NCI-H1092 (cell line): ENCODE measurements at regions not wholly inside any gene's neighbourhood (a gene's known extent, or its start where the extent isn't known, plus 50 kb on each side); places are given as distances from the start of the nearest gene placed in this dataset.

Experiments
- DNase-seq: peaks from one replicate; lab custom pipeline; 2025; lab: John Stamatoyannopoulos, UW

GRCh38 chr13:58048670-58049069 is 417.1 kb downstream of the PCDH17 start:
- no peak for DNase-seq

DNA sequence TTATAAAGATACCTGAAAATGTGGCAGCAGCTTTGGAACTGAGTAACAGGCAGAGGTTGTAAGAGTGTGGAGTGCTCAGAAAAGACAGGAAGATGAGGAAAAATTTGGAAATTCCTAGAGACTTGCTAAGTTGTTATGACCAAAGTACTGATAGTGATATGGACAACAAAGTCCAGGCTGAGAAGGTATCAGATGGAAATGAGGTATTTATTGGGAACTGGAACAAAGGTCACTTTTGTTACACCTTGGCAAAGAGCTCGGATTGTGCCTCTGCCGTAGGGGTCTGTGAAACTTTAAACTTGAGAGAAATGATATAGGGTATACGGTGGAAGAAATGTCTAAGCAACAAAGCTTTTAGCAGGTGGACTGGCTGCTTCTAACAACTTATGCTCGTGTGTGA is 419.9 kb downstream of the PCDH17 start:
- no peak for DNase-seq

- DNase-seq = no peak
These were observed 420.3 kb downstream of the PCDH17 start for GRCh38 chr13:58051807-58052375.

- no peak for DNase-seq
These were observed 424.9 kb downstream of the PCDH17 start for GRCh38 chr13:58056426-58056825.

GRCh38 chr13:58059624-58060023 is 428.1 kb downstream of the PCDH17 start:
- DNase-seq = no peak

DNA sequence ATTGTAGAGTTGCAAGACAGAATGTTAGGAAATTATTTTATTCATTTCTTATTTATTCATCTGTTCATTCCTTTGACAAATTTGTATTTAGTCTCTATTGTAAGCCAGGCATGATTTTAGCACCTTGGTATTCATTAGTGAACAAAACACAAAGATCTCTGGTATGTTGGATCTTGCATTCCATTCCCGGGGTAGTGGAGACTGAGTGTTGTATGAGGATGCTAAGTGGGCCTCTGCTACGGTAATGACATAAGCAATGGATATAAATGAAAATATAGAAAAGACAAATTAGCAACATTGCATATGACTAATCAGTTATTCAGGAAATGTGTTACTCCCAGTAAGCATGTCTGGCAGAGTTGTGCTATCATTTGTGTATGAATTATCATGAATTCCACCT is 449.3 kb downstream of the PCDH17 start:
- DNase-seq = no peak

DNA sequence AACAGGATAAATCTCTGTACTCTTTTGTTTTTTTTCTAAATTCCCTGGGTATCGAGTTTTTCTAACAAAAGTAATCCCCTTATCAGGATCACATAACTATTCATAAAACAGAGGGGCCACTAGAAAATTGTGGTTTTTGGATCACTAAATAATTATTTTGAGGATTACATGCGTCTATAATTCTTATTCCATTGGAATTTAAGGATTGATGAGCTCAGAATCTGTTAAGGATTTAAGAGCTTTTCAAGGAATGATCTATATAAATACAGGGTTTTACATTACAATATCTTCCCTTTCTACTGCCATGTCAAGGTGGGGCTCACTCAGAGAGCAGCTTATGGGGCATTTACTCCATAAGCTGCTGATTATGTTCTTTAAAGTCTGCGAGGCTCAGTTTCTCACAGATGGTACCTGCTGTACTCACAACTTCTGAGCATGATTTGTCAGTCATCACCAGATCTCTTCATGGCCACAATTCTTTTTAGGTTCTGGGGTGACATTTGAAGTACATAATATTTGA is 449.8 kb downstream of the PCDH17 start:
- DNase-seq = no peak

- no peak for DNase-seq
These were observed 451.5 kb downstream of the PCDH17 start for GRCh38 chr13:58083064-58083463.

GRCh38 chr13:58085274-58085673 is 453.7 kb downstream of the PCDH17 start:
- DNase-seq = no peak

- no peak for DNase-seq
These were observed 454.3 kb downstream of the PCDH17 start for GRCh38 chr13:58085819-58086218.

- DNase-seq = no peak
These were observed 456.0 kb downstream of the PCDH17 start for GRCh38 chr13:58087566-58087965.

DNA sequence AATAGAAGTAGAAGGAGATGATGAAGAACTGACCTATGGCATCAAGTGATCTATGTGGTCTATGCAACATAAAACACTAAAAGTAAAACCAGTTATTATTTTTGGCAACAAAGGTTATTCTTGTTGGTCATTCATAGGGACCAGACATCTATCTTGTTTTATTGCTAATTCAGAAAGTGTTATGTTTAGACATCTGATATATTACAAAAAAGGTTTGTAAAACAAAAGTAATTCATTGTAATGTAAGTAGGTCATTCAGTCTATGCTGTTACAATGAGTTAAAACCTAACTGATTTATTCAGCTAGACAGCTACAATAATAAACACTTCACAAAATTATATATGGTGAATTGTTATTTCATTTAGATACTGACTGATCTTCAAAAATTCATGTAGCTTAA is 461.9 kb downstream of the PCDH17 start:
- no peak for DNase-seq

DNA sequence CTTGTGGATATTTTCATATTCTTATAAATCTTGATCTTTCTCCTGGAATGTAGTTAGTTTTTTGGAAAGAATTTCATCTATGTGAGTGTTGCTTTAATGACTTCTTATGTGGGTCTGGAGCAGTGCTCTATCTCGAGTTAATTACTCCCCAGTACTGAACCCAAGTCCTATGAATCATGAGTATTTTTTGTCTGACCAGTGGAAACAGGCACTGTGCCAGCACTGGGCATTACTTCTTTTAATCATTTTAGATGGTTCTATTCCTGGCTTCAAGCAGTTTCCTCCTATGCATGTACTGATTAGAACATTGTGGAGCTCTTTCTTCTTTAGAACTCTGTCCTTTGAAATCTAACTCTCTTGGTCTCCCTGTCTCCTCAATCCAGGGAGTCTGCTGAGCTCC is 466.3 kb downstream of the PCDH17 start:
- DNase-seq = no peak

- DNase-seq = no peak
These were observed 487.8 kb downstream of the PCDH17 start for GRCh38 chr13:58119351-58119750.

DNA sequence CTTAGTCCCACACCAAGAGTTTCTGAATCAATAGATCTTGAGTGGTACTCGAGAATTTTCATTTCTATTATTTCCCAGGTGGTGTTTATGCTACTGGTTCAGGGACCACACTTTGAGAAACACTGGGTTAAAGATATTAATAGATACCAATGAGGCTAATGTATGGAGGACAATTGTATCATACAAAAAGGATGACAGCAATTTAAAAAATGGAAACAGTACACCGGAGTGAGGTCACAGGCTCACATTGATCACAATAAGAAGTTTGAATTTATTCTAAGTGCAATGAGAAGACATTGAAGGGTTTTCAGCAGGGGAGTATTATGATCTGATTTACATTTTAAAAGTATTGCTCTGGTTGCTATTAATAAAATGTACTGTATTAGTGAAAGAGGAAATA is 488.3 kb downstream of the PCDH17 start:
- DNase-seq = no peak

DNA sequence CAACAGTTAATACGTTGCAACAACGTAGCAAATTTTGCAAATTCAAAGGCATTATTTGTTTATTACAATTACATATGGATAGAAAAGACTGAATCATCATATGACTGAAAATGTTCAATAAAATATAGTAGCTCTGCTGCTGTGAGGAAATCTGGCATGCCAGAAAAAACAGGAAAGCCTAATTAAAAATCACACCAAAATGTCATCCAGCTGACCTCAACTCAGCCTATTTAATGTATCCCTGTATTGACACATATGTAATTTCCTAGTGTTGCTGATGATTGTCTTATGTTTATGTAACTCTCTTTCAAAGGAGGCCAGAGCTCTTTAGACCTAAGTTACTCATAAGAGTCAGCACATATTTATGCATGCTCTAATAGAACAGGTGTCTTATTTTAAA is 495.0 kb downstream of the PCDH17 start:
- DNase-seq = no peak

GRCh38 chr13:58134012-58134411 is 502.5 kb downstream of the PCDH17 start:
- no peak for DNase-seq

- no peak for DNase-seq
These were observed 503.0 kb downstream of the PCDH17 start for GRCh38 chr13:58134525-58134924.

DNA sequence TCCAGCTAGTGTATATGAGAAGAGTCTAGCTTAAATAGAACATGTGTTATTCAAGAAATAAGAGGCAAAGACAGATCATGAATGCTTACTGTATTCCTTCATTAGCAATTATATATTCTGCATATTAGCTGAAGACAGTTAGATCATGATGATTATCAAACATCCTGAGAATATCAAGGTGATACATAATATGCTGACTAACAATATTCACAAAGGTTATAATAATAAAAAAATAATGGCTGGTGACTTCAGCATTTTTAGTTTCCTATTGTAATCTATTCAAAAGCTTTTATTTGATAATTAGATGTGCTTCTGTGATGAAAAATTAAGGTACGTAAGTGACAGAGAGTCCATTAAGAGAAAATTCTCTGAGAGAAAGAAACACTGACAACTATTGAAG is 511.4 kb downstream of the PCDH17 start:
- no peak for DNase-seq

- no peak for DNase-seq
These were observed 513.1 kb downstream of the PCDH17 start for GRCh38 chr13:58144616-58145015.

DNA sequence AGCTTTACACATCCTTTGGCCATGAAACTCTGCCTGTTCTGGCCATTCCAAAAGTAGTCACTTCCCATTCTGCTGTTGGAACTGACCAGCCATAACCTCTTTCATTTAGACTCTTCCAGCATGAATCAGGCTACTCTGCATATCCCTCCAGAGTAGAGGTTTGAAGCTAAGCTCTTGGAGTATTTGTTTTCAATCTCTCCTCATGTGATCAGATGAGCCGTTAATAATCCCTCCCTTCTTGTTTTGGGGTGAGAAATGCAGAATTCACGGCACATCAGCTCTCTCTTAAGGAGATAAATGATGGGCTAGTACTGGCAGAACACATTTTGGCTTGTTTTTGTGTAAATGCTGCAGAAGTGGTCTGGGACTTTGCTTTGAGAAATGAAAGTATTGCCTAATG is 519.9 kb downstream of the PCDH17 start:
- no peak for DNase-seq

DNA sequence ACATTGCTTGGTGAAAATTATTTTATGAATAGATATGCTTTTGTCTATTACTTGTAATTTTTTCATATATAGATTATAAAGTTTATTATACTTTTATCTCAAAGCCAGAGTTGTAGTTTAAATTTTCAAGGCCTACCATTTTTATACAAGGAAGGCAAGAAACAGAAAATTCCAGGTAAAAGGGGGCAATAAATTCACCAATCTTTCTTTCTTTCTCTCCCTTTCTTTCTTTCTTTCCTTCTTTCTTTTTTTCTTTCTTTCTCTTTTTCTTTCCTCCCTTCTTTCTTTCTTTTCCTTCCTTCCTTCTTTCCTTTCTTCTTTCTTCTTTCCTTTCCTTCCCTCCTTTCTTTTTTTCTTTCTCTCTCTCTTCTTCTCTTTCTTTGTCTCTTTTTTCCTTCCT is 529.4 kb downstream of the PCDH17 start:
- no peak for DNase-seq

DNA sequence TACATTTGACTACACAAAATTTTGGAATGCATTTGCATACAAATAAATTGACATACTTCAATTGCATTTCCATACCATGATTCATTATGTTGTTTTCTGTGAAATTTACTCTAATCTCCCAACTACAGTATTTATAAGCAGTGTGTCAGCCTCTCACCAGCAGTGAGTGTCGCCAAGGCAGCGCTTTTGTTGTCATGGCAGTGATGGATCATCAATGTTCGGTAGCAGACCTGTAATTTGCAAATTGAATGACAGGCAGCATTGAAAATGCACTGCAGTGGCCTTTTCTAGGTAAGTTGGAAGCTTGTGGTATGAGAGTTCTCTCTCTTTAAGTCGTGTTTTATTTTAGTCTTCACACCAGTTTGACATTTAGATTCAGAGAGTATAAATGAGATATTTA is 534.1 kb downstream of the PCDH17 start:
- no peak for DNase-seq

GRCh38 chr13:58181111-58181510 is 549.6 kb downstream of the PCDH17 start:
- no peak for DNase-seq

DNA sequence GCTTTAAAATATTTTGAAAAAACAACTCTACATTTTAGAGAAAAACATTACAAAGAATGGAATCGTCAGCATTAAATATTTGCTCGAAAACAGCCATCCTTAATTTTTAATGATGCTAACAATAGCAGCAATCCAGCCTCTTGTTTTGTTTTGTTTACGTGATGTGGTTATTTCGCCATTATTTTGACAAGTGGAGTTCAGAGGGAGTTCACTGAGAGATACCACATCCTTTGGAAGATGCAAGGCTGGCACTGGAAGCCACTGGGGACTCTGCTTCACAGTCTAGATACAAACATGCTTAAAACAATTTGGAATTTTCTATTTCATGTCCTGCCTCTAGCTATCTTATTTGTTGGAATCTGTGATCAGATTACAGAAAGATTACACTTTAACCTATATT is 556.3 kb downstream of the PCDH17 start:
- DNase-seq = no peak
